ENCODE measurements at regions not wholly inside any gene's neighbourhood (a gene's known extent, or its start where the extent isn't known, plus 50 kb on each side); places are given as distances from the start of the nearest gene placed in this dataset.

DNA sequence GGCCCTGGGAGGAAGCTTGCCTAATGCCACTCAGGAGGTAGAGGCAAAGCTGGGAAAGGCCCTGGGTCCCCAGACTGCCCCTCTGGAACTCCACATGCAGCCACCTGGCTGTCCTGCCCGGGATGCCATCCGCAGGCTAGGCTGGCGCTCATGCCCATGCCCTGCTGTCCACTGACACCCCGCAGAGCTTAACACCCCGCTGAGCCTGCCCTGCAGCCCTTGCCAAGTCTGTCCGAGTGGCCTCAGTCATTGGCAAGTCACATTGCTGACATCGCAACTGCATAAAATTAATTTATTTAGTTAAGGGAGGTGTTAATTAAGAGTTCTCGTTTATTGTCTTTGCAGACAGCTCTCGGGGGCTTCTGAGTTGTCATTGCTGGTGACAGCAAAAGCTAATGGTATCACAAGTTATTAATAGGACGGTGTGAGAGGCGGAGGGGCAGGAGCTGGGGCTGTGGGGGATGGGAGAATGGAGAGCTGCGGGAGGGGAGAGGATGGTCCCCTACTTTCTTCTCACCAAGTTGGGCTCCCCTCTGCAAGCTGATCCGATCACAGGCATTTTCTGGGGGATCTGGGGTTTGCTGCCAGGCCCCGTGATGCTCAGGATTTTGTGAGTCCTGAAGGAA, 55.6 kb upstream of the PCBD1 start:
- Histone ChIP-seq H3K9ac (ENCODE audit: low read length) (no peak overlapping the region), H3K36me3 (ENCODE audit: control insufficient read depth in 1 of 2, insufficient read depth in 2 of 2, low read length in 2 of 2) (no peaks in the 10 kb centered on the region), H3K79me2 (ENCODE audit: insufficient read depth, low read length) (no peaks in the 10 kb centered on the region), H3K4me2 (ENCODE audit: low read length) (no peak overlapping the region), H3K27ac (ENCODE audit: low read depth, low read length) (no peak overlapping the region), H3K9me2 (ENCODE audit: insufficient read depth) (no peaks in the 10 kb centered on the region), H3K9me3 (ENCODE audit: control insufficient read depth in 1 of 2, insufficient read depth in 1 of 2, low read depth in 1 of 2, low read length in 2 of 2) (no peaks in the 10 kb centered on the region), H4K20me1 (ENCODE audit: insufficient read depth) (no peaks in the 10 kb centered on the region), H3K4me1 (ENCODE audit: control insufficient read depth in 1 of 2, insufficient read depth in 2 of 2, low read length in 2 of 2) (peaks cover 0 to 4% of the 10 kb centered on the region in 2 experiments; a peak in 1 of 4 replicates), H2AFZ (ENCODE audit: low read depth, low read length, poor library complexity, severe bottlenecking) (no peak overlapping the region), H3K4me3 (replicated peaks in 1 of 2; ENCODE audit: low read depth in 1 of 2, low read length in 2 of 2) (no peak overlapping the region), H3K27me3 (ENCODE audit: insufficient read depth, low read length) (peaks cover 4% of the 10 kb centered on the region; the same call in 1 of the 2 replicates)
- POLR2A ChIA-PET: no interaction called here
- DNase-seq (ENCODE audit: low read depth, low spot score) (no peak), ATAC-seq (no peak)
- intact Hi-C loops (cut with micrococcal nuclease): no loop called here
- CTCF ChIA-PET: no interaction called here
- RAD21 ChIA-PET (ENCODE audit: low non-redundant PET in 1 of 2, low total read pairs in 2 of 2, uncharacterized antibody in 2 of 2, unreplicated experiment in 2 of 2): no interaction called here
- TF ChIP-seq POLR2A (IDR thresholded peaks at IDR 0.05; ENCODE audit: borderline replicate concordance, extremely low read depth, insufficient read depth, insufficient read length) (no peak), CBX3 (IDR thresholded peaks at IDR 0.05; ENCODE audit: low read depth) (no peak), SIN3A (IDR thresholded peaks at IDR 0.05; ENCODE audit: low read depth) (no peak), JUND (IDR thresholded peaks at IDR 0.05) (no peak), SRF (IDR thresholded peaks at IDR 0.05; ENCODE audit: low read depth) (no peak), ZFX (IDR thresholded peaks at IDR 0.05) (no peak), EZH2 (IDR thresholded peaks at IDR 0.05) (no peak), ELF1 (IDR thresholded peaks at IDR 0.05; ENCODE audit: borderline replicate concordance, low read depth) (no peak), SP1 (IDR thresholded peaks at IDR 0.05; ENCODE audit: low read depth) (no peak), FOSL1 (IDR thresholded peaks at IDR 0.05; ENCODE audit: low read depth) (no peak)
- TF ChIP-seq, protein P1, sequence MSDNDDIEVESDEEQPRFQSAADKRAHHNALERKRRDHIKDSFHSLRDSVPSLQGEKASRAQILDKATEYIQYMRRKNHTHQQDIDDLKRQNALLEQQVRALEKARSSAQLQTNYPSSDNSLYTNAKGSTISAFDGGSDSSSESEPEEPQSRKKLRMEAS (IDR thresholded peaks at IDR 0.05): no peak
- TF ChIP-seq, protein P2, sequence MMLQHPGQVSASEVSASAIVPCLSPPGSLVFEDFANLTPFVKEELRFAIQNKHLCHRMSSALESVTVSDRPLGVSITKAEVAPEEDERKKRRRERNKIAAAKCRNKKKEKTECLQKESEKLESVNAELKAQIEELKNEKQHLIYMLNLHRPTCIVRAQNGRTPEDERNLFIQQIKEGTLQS (IDR thresholded peaks at IDR 0.05): no peak
- TF ChIP-seq, protein P3, sequence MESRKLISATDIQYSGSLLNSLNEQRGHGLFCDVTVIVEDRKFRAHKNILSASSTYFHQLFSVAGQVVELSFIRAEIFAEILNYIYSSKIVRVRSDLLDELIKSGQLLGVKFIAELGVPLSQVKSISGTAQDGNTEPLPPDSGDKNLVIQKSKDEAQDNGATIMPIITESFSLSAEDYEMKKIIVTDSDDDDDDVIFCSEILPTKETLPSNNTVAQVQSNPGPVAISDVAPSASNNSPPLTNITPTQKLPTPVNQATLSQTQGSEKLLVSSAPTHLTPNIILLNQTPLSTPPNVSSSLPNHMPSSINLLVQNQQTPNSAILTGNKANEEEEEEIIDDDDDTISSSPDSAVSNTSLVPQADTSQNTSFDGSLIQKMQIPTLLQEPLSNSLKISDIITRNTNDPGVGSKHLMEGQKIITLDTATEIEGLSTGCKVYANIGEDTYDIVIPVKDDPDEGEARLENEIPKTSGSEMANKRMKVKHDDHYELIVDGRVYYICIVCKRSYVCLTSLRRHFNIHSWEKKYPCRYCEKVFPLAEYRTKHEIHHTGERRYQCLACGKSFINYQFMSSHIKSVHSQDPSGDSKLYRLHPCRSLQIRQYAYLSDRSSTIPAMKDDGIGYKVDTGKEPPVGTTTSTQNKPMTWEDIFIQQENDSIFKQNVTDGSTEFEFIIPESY (IDR thresholded peaks at IDR 0.05; ENCODE audit: extremely low read depth, insufficient replicate concordance, low read length): no peak
- BruUV-seq (replicated peaks): no TSS peak

All from HCT116 (cell line).